Neuronal stem cell (in vitro differentiated cells): ENCODE measurements at regions not wholly inside any gene's neighbourhood (a gene's known extent, or its start where the extent isn't known, plus 50 kb on each side); places are given as distances from the start of the nearest gene placed in this dataset.

Experiments
- DNase-seq: peaks from one replicate; pipeline ENCODE4 v3.0.0-alpha.2; 2013; ENCODE audit warnings: low spot score
- H2AFZ ChIP-seq: one replicate; pipeline ENCODE4 v1.6.1; 2013; ENCODE audit warnings: mild to moderate bottlenecking, low read length, inconsistent platforms
- H2AK5ac ChIP-seq: 2 replicates; pipeline ENCODE4 v1.6.1; 2013; ENCODE audit warnings: low read depth, mild to moderate bottlenecking, inconsistent platforms, low read length, moderate library complexity, mixed read lengths
- H2BK120ac ChIP-seq: 2 replicates; pipeline ENCODE4 v1.6.1; 2013; ENCODE audit warnings: low read depth, mild to moderate bottlenecking, inconsistent platforms, low read length, moderate library complexity, mixed read lengths
- H2BK12ac ChIP-seq: one replicate; pipeline ENCODE4 v1.6.1; 2013; ENCODE audit warnings: low read length, inconsistent platforms
- H2BK15ac ChIP-seq: 2 replicates; pipeline ENCODE4 v1.6.1; 2013; ENCODE audit warnings: mild to moderate bottlenecking, low read length, inconsistent platforms, mixed read lengths
- H2BK5ac ChIP-seq: one replicate; pipeline ENCODE4 v1.6.1; 2013; ENCODE audit warnings: inconsistent platforms, mild to moderate bottlenecking, low read length, moderate library complexity
- H3K14ac ChIP-seq: one replicate; pipeline ENCODE4 v1.6.1; 2013; ENCODE audit warnings: low read length, inconsistent platforms
- H3K18ac ChIP-seq: 2 replicates; pipeline ENCODE4 v1.6.1; 2013; ENCODE audit warnings: low read length, inconsistent platforms
- H3K23ac ChIP-seq: 2 replicates; pipeline ENCODE4 v1.6.1; 2013; ENCODE audit warnings: low read depth, mild to moderate bottlenecking, mixed read lengths, low read length, inconsistent platforms; ENCODE audit not compliant: poor library complexity
- H3K27ac ChIP-seq: replicated peaks from 3 replicates; pipeline ENCODE4 v1.5.1; 2013; ENCODE audit warnings: low read length, inconsistent platforms
- H3K27me3 ChIP-seq, 3 experiments: 2 replicates each; pipeline ENCODE4 v1.6.1; 2013; ENCODE audit warnings: low read length in 3 of 3, mild to moderate bottlenecking in 2 of 3, inconsistent platforms in 1 of 3, low read depth in 1 of 3, mixed read lengths in 1 of 3, moderate library complexity in 1 of 3; ENCODE audit not compliant: control insufficient read depth in 3 of 3, insufficient read depth in 3 of 3
- H3K36me3 ChIP-seq, 2 donors: replicated peaks in 1 of 2; 2 replicates each; pipeline ENCODE4 v1.6.1; 2013; ENCODE audit warnings: low read length in 2 of 2; ENCODE audit not compliant: control insufficient read depth in 2 of 2, insufficient read depth in 2 of 2
- H3K4ac ChIP-seq: 2 replicates; pipeline ENCODE4 v1.6.1; 2013; ENCODE audit warnings: inconsistent platforms, mild to moderate bottlenecking, low read length, moderate library complexity
- H3K4me1 ChIP-seq, 2 donors: 1 replicate in 1 of 2; 2 replicates in 1 of 2; pipeline ENCODE4 v1.6.1; 2013; ENCODE audit warnings: low read length in 2 of 2, low read depth in 1 of 2; ENCODE audit not compliant: control insufficient read depth in 2 of 2, insufficient read depth in 1 of 2
- H3K4me2 ChIP-seq: one replicate; pipeline ENCODE4 v1.6.1; 2013; ENCODE audit warnings: mild to moderate bottlenecking, low read length, inconsistent platforms; ENCODE audit not compliant: insufficient read depth, poor library complexity, severe bottlenecking
- H3K4me3 ChIP-seq, 2 donors: 2 replicates each; pipeline ENCODE4 v1.5.1; 2013; ENCODE audit warnings: low read length in 2 of 2, mild to moderate bottlenecking in 2 of 2, inconsistent platforms in 1 of 2, moderate library complexity in 1 of 2
- H3K79me1 ChIP-seq: one replicate; pipeline ENCODE4 v1.6.1; 2013; ENCODE audit warnings: low read depth, mild to moderate bottlenecking, inconsistent platforms, low read length, moderate library complexity
- H3K9ac ChIP-seq: one replicate; pipeline ENCODE4 v1.6.1; 2013; ENCODE audit warnings: mild to moderate bottlenecking, low read depth, low read length, inconsistent platforms; ENCODE audit not compliant: poor library complexity
- H3K9me3 ChIP-seq, 2 donors: replicated peaks in 1 of 2; 2 replicates each; pipeline versions ENCODE3 to v1.6.1; 2013; ENCODE audit warnings: low read length in 2 of 2, mild to moderate bottlenecking in 2 of 2, inconsistent platforms in 1 of 2, low read depth in 1 of 2, mixed read lengths in 1 of 2, moderate library complexity in 1 of 2; ENCODE audit not compliant: control insufficient read depth in 2 of 2, insufficient read depth in 1 of 2
- H4K8ac ChIP-seq: one replicate; pipeline ENCODE4 v1.6.1; 2013; ENCODE audit warnings: low read depth, mild to moderate bottlenecking, inconsistent platforms, low read length, moderate library complexity
- H4K91ac ChIP-seq: one replicate; pipeline ENCODE4 v1.6.1; 2013; ENCODE audit warnings: low read length, low read depth, mild to moderate bottlenecking, inconsistent platforms; ENCODE audit not compliant: poor library complexity
- WGBS, 2 donors: extraction: QIAGEN DNeasy Blood & Tissue Kit; methylation state at CpG; one replicate each; pipeline ENCODE4 v1.1.7; 2013; ENCODE audit warnings: missing lambda C conversion rate in 2 of 2, mixed read lengths in 1 of 2; ENCODE audit not compliant: insufficient read length in 2 of 2, insufficient replicate concordance in 1 of 2; ENCODE audit errors: extremely low coverage in 2 of 2; 5-methylcytosine and 5-hydroxymethylcytosine counted together

DNA sequence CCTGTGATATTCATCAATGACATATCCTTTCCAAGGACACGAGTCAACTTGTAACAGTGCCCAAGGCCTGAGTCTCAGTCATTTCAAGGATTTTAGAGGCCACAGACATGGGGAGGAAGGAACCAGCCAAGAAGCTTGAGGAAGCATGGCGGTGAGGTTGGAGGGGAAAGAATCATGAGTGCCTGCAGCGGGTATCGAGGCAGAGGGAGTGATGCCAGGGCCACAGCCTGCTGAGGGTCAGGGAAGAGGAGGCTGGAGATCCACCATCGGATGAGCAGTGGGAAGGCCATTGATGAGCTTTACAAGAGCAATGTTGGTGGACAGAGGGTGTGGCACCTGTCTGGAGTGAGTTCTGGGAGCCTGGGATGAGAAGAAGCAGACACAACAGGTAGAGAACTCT lies 88.5 kb upstream of the IER5L start:
- no peak overlapping the region for H2BK5ac ChIP-seq
- no peak overlapping the region for H3K23ac ChIP-seq
- H4K8ac ChIP-seq, result no peak overlapping the region
- H2AK5ac ChIP-seq, result no peak overlapping the region
- no peaks in the 10 kb centered on the region for H3K36me3 ChIP-seq
- no peak overlapping the region for H3K4me2 ChIP-seq
- no peak overlapping the region for H3K4me3 ChIP-seq
- no peak for DNase-seq
- H3K79me1 ChIP-seq, result no peaks in the 10 kb centered on the region
- no peak overlapping the region for H3K14ac ChIP-seq
- no peak overlapping the region for H3K9ac ChIP-seq
- no CpG with 5 or more reads among the region's 5 CpGs for WGBS, 2 donors
- no peak overlapping the region for H2BK15ac ChIP-seq
- no peak overlapping the region for H3K4ac ChIP-seq
- H2AFZ ChIP-seq, result no peak overlapping the region
- no peak overlapping the region for H3K27ac ChIP-seq
- H4K91ac ChIP-seq, result no peak overlapping the region
- H3K4me1 ChIP-seq, result peaks cover 0 to 2% of the 10 kb centered on the region in 2 donors
- H3K9me3 ChIP-seq, result peaks cover 0 to 2% of the 10 kb centered on the region in 2 donors
- H2BK120ac ChIP-seq, result no peak overlapping the region
- H2BK12ac ChIP-seq, result no peak overlapping the region
- peaks cover 0 to 8% (median 0%) of the 10 kb centered on the region in 3 experiments for H3K27me3 ChIP-seq
- H3K18ac ChIP-seq, result no peak overlapping the region

- Histone ChIP-seq H2BK5ac (no peak overlapping the region), H2BK15ac (no peak overlapping the region), H3K14ac (no peak overlapping the region), H3K23ac (no peak overlapping the region), H3K4ac (no peak overlapping the region), H3K27ac (no peak overlapping the region), H3K9ac (no peak overlapping the region), H2AK5ac (no peak overlapping the region), H3K4me3 (no peak overlapping the region), H4K8ac (no peak overlapping the region), H3K4me2 (no peak overlapping the region), H2BK120ac (no peak overlapping the region), H3K18ac (no peak overlapping the region), H3K4me1 (no peaks in the 10 kb centered on the region), H3K9me3 (peaks cover 0 to 6% of the 10 kb centered on the region in 2 donors), H2AFZ (no peak overlapping the region), H3K27me3 (peaks cover 0 to 3% (median 2%) of the 10 kb centered on the region in 3 experiments), H2BK12ac (no peak overlapping the region), H4K91ac (no peak overlapping the region), H3K79me1 (no peaks in the 10 kb centered on the region), H3K36me3 (no peaks in the 10 kb centered on the region)
- no CpG with 5 or more reads among the region's 5 CpGs for WGBS, 2 donors
- DNase-seq, result no peak
Measured at GRCh38 chr9:129264388-129264787, 86.3 kb upstream of the IER5L start.

- Histone ChIP-seq H4K91ac (no peak overlapping the region), H3K18ac (no peak overlapping the region), H2BK12ac (no peak overlapping the region), H3K9me3 (peaks cover 0 to 10% of the 10 kb centered on the region in 2 donors), H3K79me1 (no peaks in the 10 kb centered on the region), H2BK120ac (no peak overlapping the region), H3K9ac (no peak overlapping the region), H3K14ac (no peak overlapping the region), H2BK5ac (no peak overlapping the region), H3K4me1 (peaks cover 0 to 3% of the 10 kb centered on the region in 2 donors), H2AFZ (no peak overlapping the region), H4K8ac (no peak overlapping the region), H3K27me3 (peaks cover 0 to 8% (median 7%) of the 10 kb centered on the region in 3 experiments), H3K27ac (no peak overlapping the region), H3K4ac (no peak overlapping the region), H2BK15ac (no peak overlapping the region), H3K36me3 (no peaks in the 10 kb centered on the region), H3K4me3 (no peak overlapping the region), H3K4me2 (no peak overlapping the region), H2AK5ac (no peak overlapping the region), H3K23ac (no peak overlapping the region)
- WGBS, 2 donors, result no CpG with 5 or more reads among the region's 8 CpGs
- no peak for DNase-seq
Measured at GRCh38 chr9:129263836-129264235, 85.8 kb upstream of the IER5L start.

DNA sequence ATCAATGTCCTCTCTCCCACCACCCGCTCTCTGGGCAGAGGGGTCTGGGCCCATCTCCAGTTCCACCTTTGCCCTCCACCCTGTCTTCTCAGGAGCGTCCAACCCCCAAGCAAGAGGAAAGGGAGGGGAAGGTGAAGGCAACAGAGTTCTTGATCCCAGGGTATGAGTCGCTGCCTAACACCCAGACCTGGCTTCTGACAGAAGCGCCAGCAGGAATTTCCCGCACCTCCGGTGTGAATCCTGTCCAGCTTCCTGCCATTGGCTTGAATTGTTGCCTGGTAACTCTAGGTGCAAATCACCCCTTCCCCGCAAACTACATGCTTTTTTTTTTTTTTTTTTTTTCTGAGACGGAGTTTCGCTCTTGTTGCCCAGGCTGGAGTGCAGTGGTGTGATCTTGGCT lies 84.2 kb upstream of the IER5L start:
- Histone ChIP-seq H4K91ac (no peak overlapping the region), H3K27ac (no peak overlapping the region), H3K4me1 (peaks cover 0 to 9% of the 10 kb centered on the region in 2 donors), H2BK120ac (no peak overlapping the region), H2BK12ac (no peak overlapping the region), H3K18ac (no peak overlapping the region), H2BK5ac (no peak overlapping the region), H2AFZ (no peak overlapping the region), H4K8ac (no peak overlapping the region), H3K23ac (no peak overlapping the region), H3K36me3 (no peaks in the 10 kb centered on the region), H3K79me1 (no peaks in the 10 kb centered on the region), H3K9me3 (peaks cover 0 to 10% of the 10 kb centered on the region in 2 donors), H3K14ac (no peak overlapping the region), H3K27me3 (peaks cover 0 to 10% (median 8%) of the 10 kb centered on the region in 3 experiments), H2BK15ac (no peak overlapping the region), H3K4me2 (no peak overlapping the region), H3K4ac (no peak overlapping the region), H3K4me3 (no peak overlapping the region), H3K9ac (no peak overlapping the region), H2AK5ac (no peak overlapping the region)
- no peak for DNase-seq
- WGBS, 2 donors, result no CpG with 5 or more reads among the region's 9 CpGs
